ENCODE measurements at regions not wholly inside any gene's neighbourhood (a gene's known extent, or its start where the extent isn't known, plus 50 kb on each side); places are given as distances from the start of the nearest gene placed in this dataset.

DNA sequence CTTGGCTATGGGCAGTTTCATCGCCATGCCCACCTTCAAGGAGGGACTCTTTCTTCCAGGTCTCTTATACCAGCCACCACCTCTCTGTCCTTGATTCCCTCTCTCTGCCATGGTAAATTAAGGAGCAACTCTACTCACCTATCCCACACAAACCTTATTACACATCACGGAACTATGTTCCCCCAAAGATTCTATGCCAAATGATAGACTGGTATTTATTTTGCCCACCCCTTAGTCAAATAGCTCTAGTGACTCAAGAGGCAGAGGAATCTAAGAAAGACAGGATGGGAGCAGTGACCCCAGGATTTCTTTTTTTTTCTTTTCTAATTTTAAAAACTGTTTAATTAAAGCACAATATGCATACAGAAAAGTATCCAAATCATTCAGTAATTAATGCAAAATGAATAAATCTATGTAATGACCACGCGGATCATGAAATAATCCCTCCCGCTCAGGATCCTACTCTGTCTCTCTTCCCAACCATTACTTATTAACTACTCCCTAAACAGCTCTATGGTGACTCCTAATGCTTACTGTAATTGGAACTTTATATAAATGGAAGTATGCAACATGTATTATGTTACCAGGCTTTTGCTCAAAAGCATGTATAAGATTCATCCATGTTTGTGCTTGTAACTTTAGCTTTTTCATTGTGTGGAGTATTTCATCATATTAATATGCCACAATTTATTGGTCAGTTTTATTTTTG, 410.8 kb upstream of the RASGRP1 start:
- no peaks in the 10 kb centered on the region for H3K27me3 ChIP-seq (ENCODE audit: insufficient read depth, low read depth, low read length)
- H3K27ac ChIP-seq (ENCODE audit: low read length) = no peak overlapping the region
- H3K9me2 ChIP-seq (ENCODE audit: insufficient read depth, low read length) = no peaks in the 10 kb centered on the region
- no peaks in the 10 kb centered on the region for H3K36me3 ChIP-seq (ENCODE audit: insufficient read depth, low read length)
- no peaks in the 10 kb centered on the region for H4K20me1 ChIP-seq (ENCODE audit: insufficient read depth)
- no peak overlapping the region for H2AFZ ChIP-seq (ENCODE audit: low read depth, low read length)
- H3K9me3 ChIP-seq (ENCODE audit: low read length) = no peaks in the 10 kb centered on the region
- H3K9ac ChIP-seq (ENCODE audit: low read length) = no peak overlapping the region
- no peaks in the 10 kb centered on the region for H3F3A ChIP-seq (ENCODE audit: insufficient read depth, low read length, poor library complexity, severe bottlenecking)
- TF ChIP-seq, protein P1, sequence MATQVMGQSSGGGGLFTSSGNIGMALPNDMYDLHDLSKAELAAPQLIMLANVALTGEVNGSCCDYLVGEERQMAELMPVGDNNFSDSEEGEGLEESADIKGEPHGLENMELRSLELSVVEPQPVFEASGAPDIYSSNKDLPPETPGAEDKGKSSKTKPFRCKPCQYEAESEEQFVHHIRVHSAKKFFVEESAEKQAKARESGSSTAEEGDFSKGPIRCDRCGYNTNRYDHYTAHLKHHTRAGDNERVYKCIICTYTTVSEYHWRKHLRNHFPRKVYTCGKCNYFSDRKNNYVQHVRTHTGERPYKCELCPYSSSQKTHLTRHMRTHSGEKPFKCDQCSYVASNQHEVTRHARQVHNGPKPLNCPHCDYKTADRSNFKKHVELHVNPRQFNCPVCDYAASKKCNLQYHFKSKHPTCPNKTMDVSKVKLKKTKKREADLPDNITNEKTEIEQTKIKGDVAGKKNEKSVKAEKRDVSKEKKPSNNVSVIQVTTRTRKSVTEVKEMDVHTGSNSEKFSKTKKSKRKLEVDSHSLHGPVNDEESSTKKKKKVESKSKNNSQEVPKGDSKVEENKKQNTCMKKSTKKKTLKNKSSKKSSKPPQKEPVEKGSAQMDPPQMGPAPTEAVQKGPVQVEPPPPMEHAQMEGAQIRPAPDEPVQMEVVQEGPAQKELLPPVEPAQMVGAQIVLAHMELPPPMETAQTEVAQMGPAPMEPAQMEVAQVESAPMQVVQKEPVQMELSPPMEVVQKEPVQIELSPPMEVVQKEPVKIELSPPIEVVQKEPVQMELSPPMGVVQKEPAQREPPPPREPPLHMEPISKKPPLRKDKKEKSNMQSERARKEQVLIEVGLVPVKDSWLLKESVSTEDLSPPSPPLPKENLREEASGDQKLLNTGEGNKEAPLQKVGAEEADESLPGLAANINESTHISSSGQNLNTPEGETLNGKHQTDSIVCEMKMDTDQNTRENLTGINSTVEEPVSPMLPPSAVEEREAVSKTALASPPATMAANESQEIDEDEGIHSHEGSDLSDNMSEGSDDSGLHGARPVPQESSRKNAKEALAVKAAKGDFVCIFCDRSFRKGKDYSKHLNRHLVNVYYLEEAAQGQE (IDR thresholded peaks at IDR 0.05; ENCODE audit: borderline replicate concordance) = no peak
- TF ChIP-seq TAF1 (IDR thresholded peaks at IDR 0.05; ENCODE audit: low read depth) = no peak
- TF ChIP-seq MXI1 (conservative IDR thresholded peaks at IDR 0.05; ENCODE audit: poor library complexity, severe bottlenecking) = no peak
- TF ChIP-seq, protein P2, sequence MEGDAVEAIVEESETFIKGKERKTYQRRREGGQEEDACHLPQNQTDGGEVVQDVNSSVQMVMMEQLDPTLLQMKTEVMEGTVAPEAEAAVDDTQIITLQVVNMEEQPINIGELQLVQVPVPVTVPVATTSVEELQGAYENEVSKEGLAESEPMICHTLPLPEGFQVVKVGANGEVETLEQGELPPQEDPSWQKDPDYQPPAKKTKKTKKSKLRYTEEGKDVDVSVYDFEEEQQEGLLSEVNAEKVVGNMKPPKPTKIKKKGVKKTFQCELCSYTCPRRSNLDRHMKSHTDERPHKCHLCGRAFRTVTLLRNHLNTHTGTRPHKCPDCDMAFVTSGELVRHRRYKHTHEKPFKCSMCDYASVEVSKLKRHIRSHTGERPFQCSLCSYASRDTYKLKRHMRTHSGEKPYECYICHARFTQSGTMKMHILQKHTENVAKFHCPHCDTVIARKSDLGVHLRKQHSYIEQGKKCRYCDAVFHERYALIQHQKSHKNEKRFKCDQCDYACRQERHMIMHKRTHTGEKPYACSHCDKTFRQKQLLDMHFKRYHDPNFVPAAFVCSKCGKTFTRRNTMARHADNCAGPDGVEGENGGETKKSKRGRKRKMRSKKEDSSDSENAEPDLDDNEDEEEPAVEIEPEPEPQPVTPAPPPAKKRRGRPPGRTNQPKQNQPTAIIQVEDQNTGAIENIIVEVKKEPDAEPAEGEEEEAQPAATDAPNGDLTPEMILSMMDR (IDR thresholded peaks at IDR 0.05; ENCODE audit: poor library complexity, severe bottlenecking) = no peak
- no peak for TF ChIP-seq POLR2AphosphoS5 (IDR thresholded peaks at IDR 0.05)
- no peak overlapping the region for H3K4me3 ChIP-seq (ENCODE audit: low read length)
- no peak overlapping the region for H3K4me2 ChIP-seq (ENCODE audit: low read length)
- no peaks in the 10 kb centered on the region for H3K79me2 ChIP-seq (replicated peaks; ENCODE audit: insufficient read depth, low read length)

GRCh38 chr15:38991126-38991525, 426.5 kb upstream of the RASGRP1 start:
- no peak overlapping the region for H3K27ac ChIP-seq (ENCODE audit: low read length)
- no peak overlapping the region for H3K9ac ChIP-seq (ENCODE audit: low read length)
- no peaks in the 10 kb centered on the region for H3K27me3 ChIP-seq (ENCODE audit: insufficient read depth, low read depth, low read length)
- no peak for TF ChIP-seq RAD21 (conservative IDR thresholded peaks at IDR 0.05)
- TF ChIP-seq, protein P2 (IDR thresholded peaks at IDR 0.05; ENCODE audit: poor library complexity, severe bottlenecking) = peak; percentile 47
- TF ChIP-seq SMC3 (conservative IDR thresholded peaks at IDR 0.05; ENCODE audit: poor library complexity) = peak; percentile 50
- no peak for TF ChIP-seq TAF1 (IDR thresholded peaks at IDR 0.05; ENCODE audit: low read depth)
- no peaks in the 10 kb centered on the region for H3K79me2 ChIP-seq (replicated peaks; ENCODE audit: insufficient read depth, low read length)
- H3K4me3 ChIP-seq (ENCODE audit: low read length) = no peak overlapping the region
- H3K4me2 ChIP-seq (ENCODE audit: low read length) = no peak overlapping the region
- H3K36me3 ChIP-seq (ENCODE audit: insufficient read depth, low read length) = no peaks in the 10 kb centered on the region
- no peaks in the 10 kb centered on the region for H3K9me2 ChIP-seq (ENCODE audit: insufficient read depth, low read length)
- H3F3A ChIP-seq (ENCODE audit: insufficient read depth, low read length, poor library complexity, severe bottlenecking) = no peaks in the 10 kb centered on the region
- no peaks in the 10 kb centered on the region for H4K20me1 ChIP-seq (ENCODE audit: insufficient read depth)
- H3K9me3 ChIP-seq (ENCODE audit: low read length) = no peaks in the 10 kb centered on the region
- H2AFZ ChIP-seq (ENCODE audit: low read depth, low read length) = no peak overlapping the region
